BJ (cell line): ENCODE measurements at regions not wholly inside any gene's neighbourhood (a gene's known extent, or its start where the extent isn't known, plus 50 kb on each side); places are given as distances from the start of the nearest gene placed in this dataset.
A peak's percentile ranks its signal among the peaks of the same experiment; 100 is the strongest.

ENCODE experiments used
- CTCF ChIA-PET: fragments of 350-600 bp; formaldehyde crosslinking; extraction: SDS; loops from one replicate; lab custom pipeline; 2021; ENCODE audit warnings: antibody characterized with exemption, inconsistent platforms; lab: Yijun Ruan, JAX
- POLR2A ChIA-PET: fragments of 300-600 bp; sonication (Branson Sonifier 250); formaldehyde crosslinking; extraction: SDS; loops from one replicate; lab custom pipeline; 2021; ENCODE audit warnings: antibody characterized with exemption; lab: Charles Lee
- DNase-seq: peaks from one replicate; pipeline ENCODE4 v3.0.0-alpha.2; 2011; ENCODE audit warnings: low read depth
- H3K27me3 ChIP-seq: 2 replicates; pipeline ENCODE4 v1.6.0; 2011; ENCODE audit warnings: low read length; ENCODE audit not compliant: control insufficient read depth, insufficient read depth
- H3K36me3 ChIP-seq: 2 replicates; pipeline ENCODE4 v1.5.1; 2011; ENCODE audit warnings: low read length; ENCODE audit not compliant: control insufficient read depth, insufficient read depth
- H3K4me3 ChIP-seq: 2 replicates; pipeline ENCODE4 v1.5.1; 2011; ENCODE audit warnings: low read depth, mild to moderate bottlenecking, control low read depth, low read length
- CTCF ChIP-seq: IDR thresholded peaks from 2 replicates; pipeline ENCODE4 v1.5.1; 2011; ENCODE audit warnings: low read depth, mild to moderate bottlenecking, control low read depth, inconsistent platforms, low read length, moderate library complexity; ENCODE audit not compliant: insufficient read depth

- CTCF ChIA-PET: interaction anchor here (0.7 to 0.8 kb wide), 2 partner anchors 13 to 1349 kb away, joined by 3 read pairs; no protein-coding TSS in a partner anchor
- H3K27me3 ChIP-seq: no peaks in the 10 kb centered on the region
- TF ChIP-seq CTCF: no peak
- no peak for DNase-seq
- POLR2A ChIA-PET: no interaction called here
- H3K4me3 ChIP-seq: no peak overlapping the region
- H3K36me3 ChIP-seq: no peaks in the 10 kb centered on the region
These were observed 530.7 kb downstream of the ZIC1 start for GRCh38 chr3:147939839-147940238.

GRCh38 chr3:147940405-147941193 lies 531.4 kb downstream of the ZIC1 start:
- no peak overlapping the region for H3K4me3 ChIP-seq
- no peak for DNase-seq
- POLR2A ChIA-PET: no interaction called here
- no peak for TF ChIP-seq CTCF
- CTCF ChIA-PET: interaction anchor here (0.7 kb wide), 1 partner anchor 1350 kb away, joined by 3 read pairs; no protein-coding TSS in a partner anchor
- no peaks in the 10 kb centered on the region for H3K27me3 ChIP-seq
- H3K36me3 ChIP-seq: no peaks in the 10 kb centered on the region

GRCh38 chr3:147941969-147942368 lies 532.8 kb downstream of the ZIC1 start:
- TF ChIP-seq CTCF: no peak
- Histone ChIP-seq H3K27me3 (no peaks in the 10 kb centered on the region), H3K36me3 (no peaks in the 10 kb centered on the region), H3K4me3 (no peak overlapping the region)
- no peak for DNase-seq
- ChIA-PET POLR2A (no interaction called here), CTCF (no interaction called here)

GRCh38 chr3:147943265-147943945 lies 534.2 kb downstream of the ZIC1 start:
- H3K36me3 ChIP-seq: no peaks in the 10 kb centered on the region
- ChIA-PET CTCF (no interaction called here), POLR2A (no interaction called here)
- no peak overlapping the region for H3K4me3 ChIP-seq
- peak; percentile 89 for DNase-seq
- no peaks in the 10 kb centered on the region for H3K27me3 ChIP-seq
- TF ChIP-seq CTCF: no peak

GRCh38 chr3:147945968-147946519 lies 536.9 kb downstream of the ZIC1 start:
- DNase-seq: peak; percentile 80

More at GRCh38 chr3:147945968-147946519, 536.9 kb downstream of the ZIC1 start:
- ChIA-PET POLR2A (no interaction called here), CTCF (interaction anchor here (0.6 to 2.4 kb wide), 9 partner anchors 9 to 707 kb away, joined by 3 to 6 read pairs (median 3); no protein-coding TSS in a partner anchor)
- no peaks in the 10 kb centered on the region for H3K36me3 ChIP-seq
- TF ChIP-seq CTCF: peak; percentile 85
- peak overlapping the region; percentile 19 for H3K4me3 ChIP-seq
- no peaks in the 10 kb centered on the region for H3K27me3 ChIP-seq
